Hematopoietic multipotent progenitor cell treated with erythropoietin and hydrocortisone succinate and interleukin-3 and kit ligand, for 8 days (in vitro differentiated cells): ENCODE measurements at regions not wholly inside any gene's neighbourhood (a gene's known extent, or its start where the extent isn't known, plus 50 kb on each side); places are given as distances from the start of the nearest gene placed in this dataset.

ENCODE experiments used
- DNase-seq: peaks from one replicate; pipeline ENCODE4 v3.0.0-alpha.2; 2015

DNA sequence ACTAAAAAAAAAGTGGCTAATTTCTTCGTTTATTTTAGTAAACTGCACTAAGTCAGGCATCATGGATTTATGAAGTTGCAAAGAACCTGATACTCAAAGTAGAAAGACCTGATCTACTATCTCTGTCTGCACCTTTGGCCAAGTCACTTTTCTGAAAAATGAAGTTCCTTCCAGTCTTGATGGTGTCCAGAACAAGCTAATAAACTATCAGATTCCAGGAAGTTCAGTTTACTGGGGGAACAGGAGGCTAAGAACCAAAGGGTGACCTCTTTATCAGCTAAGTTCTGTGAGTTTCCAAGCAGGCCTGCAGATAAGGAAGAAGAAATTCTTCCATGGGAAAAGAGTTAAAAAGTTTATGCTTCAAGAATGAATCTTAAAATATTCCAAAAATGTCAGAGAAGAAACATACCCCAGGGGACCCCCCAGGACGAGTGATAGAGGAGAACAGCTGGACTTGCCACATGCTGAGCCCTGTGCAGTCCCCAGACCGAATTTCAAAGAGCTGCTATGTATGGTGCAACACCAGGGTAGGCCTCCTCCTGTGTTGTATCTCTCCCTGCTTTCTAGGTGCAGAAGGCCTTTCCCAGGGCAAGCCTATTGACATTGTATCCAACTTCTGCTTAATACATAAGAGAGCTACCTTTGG lies 72.8 kb upstream of the FGGY start:
- DNase-seq, result no peak

DNA sequence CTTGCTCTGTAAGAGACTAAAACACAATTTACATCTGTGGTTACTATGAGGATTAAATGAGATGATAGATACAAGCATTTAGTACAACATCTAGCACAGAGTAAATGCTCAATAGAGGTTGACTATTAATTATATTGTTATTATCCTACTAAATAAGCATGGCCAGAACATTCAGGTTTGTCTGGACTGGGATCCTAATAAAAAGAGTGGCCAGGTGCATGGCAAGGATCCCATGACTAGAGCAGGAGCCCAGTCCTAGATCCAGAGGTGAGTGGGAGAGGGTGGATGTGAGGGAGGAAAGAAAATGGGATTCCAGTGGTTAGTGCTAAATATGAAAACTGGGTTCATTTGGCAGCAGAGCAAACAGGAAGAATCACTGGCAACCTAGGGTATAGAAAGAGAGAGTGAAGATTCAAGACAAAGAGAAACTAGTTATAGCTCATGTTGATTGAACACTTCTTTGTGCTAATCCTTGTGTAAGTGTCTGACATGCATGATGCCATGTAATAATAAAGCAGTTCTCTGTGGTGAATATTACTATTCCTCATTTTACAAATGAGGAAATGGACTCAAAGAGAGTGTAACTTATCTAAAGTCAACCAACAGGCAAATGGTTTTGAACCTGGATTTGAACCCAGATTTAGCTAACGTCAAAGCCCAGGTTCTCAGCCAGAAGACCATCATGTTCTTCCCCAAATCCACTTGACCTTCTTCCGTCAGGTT lies 71.1 kb upstream of the FGGY start:
- no peak for DNase-seq

DNA sequence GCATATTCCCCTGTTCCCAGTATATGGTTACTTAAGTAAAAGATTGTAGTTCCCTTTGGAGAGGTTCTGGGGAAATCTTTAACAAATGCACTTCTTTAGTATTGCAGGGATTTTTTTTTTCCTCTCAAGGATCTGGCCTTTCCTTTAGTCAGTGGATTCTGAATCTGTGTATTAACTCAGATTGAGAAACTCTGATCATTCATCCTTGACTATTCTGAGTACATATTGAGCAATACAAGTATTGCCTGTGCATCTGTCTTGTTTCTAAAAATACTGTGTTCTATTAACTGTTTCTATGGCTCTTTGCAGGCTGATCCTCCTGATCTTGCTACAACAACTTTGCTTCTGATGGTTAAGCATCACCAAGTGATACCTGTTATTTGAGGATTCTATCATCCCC lies 67.8 kb upstream of the FGGY start:
- DNase-seq, result no peak

DNA sequence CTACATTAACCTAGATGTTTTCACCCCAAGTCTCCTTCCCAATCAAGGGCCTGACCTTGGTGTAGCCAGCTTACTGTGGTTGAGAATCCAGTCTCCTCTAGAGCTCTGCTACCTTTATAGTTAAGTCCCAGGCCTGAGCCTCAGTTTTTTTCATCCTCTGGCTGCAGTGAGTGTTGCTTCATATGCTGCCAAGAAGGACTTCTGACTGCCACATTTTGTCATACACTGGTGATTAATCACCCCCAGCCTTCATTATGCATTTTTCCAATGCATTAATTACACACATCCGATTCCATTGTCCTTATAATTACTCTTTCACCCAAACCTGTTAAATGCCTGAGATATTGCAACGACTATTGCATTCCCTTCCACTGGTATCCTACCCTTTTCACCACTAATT lies 66.3 kb upstream of the FGGY start:
- no peak for DNase-seq

DNA sequence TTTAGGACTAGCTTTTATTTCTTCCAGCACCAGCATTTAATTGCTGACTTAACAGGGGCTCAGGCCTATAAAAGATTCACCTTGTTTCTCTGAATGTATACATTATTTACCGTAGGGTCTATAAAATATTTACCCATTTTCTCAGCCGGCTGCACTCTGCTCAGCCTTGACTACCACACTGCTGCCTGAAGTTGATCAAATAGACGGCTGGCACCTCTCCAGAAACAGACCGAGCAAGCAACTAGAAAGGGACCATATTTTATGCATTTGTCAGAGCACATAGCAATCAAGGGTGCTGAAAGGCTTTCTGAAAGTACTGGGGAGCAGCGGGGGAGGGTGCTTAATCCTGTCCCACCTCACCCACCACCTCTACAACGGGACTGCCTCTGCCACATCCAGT lies 64.7 kb upstream of the FGGY start:
- DNase-seq, result no peak

DNA sequence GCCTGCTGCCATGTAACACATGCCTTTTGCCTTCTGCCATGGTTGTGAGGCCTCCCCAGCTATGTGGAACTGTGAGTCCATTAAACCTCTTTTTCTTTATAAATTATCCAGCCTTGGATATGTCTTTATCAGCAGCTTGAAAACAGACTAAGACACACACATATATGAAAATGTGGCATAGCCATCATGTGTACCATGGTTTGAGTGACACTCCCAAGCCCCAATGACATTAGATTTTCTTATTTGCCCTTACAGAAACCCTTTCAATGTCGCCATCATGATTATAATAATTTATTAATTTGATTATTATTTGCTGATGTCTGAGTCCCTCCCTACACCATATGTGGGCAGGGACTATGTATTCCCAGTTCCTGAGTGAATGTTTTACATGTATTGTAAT lies 63.5 kb upstream of the FGGY start:
- no peak for DNase-seq

DNA sequence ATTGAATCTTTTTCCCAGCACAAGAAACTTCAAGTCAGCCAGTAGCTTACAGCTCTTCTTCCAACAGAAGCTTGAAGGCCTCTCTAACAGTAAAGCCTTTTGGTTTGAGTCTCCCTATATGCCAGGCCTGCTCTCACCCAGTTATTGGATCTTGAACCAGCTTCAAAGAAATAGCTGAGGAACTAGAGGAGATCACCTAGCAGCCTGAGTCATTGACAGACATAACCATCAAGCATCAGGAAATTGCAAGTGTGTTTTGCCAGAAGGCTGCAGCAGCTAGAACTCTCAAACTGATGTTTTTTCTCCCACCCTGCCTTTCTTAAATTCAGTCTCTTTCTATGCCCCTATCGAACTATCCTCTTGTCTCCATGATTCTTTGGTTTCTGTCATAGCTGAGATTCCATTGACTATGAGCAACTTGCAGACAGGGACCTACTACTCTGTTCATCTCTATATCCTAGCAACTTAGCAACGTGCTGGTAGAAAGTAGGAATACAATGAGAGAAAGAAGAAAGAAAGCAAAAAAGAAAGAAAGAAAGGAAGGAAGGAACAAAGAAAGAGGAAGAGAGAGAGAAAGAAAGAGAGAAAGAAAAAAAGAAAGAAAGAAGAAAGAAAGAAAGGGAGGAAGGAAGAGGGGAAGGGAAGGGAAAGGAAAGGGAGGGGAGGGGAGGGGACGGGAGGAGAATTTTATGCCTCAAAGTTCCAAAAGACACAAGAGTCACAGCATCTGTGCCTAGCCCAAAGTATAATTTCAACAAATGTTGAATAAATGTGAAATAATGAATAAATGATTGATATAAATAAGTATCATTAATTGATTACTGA lies 60.0 kb upstream of the FGGY start:
- DNase-seq, result no peak

DNA sequence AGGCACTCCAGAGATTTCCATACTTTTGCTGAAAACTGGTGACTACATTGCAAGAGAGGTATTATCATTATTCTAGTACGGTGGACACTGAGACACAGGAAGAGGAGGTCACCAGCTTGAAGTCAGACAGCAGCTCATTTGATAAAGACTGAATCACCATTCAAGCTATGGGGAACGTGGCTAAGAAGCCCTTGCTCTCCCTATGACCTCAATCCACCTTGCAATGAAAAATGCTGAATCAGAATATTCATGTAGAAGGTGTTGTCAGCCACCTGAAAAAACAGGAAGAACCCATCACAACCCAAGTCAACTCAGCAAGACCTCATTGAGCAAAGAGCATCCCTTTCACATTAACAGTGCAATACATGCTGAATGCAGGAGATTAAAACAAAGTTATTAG lies 59.0 kb upstream of the FGGY start:
- DNase-seq, result no peak

DNA sequence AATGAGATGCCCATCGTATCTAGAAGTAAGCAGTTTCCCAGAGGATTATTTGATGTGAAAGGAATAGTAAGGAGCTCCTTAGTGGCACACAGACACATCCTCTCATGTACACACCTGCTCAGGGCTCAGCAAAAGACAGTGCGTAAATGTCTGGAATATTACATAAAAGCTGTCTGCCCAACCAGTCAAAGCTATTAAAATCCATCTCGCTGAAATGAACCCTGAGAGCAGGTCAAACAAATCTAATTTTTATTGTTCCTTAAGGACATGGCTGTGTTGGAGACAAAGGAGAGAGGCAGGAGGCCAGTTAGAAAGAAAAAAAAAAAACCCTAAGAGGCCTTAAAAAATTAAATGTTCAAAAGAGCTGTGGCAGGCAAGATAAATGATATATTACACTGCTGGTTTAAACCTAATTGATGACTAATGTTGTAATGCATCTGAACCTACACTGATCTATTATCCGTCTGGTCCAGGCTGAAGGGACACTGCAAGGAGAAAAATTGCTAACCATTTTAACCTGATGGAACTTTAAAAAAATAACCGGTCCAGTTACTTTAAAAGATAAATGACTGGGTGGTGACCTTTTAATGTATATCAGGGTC lies 58.5 kb upstream of the FGGY start:
- no peak for DNase-seq

DNA sequence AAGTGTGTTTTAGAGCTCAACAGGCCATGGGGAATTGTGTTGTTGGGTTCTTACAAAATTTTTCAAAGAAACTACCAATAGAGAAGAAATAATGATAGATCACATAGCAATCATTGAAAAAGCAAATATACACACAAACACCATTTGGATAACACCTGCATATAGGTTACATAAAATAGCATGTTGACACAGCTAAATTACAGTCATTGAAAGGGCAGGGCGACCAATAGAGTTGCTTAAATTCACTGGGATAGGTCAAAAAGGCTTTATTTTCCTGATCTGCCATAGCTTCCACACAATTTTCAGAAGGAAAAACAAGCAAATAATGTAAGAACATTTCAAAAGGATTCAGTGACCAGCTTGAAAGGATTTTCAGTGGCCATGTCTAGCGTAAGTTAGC lies 57.9 kb upstream of the FGGY start:
- no peak for DNase-seq

DNA sequence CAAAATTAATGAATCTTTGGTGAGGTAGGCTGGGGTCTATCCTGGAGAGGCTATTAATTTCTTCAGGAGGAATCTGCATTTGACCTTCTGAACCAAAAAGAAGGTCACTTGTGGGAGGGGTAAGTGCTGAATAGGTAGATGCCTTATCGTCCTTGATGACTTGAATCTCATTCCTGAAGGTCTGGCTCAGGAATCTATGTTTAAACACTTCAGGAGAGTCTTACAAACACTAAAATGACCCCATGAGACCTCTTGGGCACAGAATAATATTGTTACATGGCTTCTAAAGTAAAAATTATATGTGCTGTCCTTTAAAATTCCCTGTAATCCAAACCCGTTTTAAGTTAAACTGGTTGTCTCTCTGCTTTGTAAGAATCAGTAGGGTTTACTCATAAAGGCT lies 55.0 kb upstream of the FGGY start:
- DNase-seq, result no peak

DNA sequence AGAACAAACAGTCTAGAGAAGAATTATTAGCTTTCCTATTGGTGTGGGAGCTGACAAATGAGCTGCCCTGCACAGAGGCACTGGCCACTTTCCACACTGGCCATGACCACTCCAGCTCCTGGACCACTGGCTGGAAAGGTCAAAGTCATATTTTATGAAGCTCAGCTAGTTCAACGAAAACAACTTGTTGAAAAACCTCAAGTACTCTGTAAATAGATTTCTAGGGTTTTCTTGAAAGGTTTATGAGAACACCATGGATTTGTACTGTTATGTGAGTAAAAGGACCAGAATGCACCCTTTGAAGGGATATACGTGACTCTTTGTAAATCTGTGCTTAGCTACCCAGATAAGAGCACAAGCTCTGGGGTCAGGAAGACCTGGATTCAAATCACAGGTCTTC lies 54.5 kb upstream of the FGGY start:
- no peak for DNase-seq

DNA sequence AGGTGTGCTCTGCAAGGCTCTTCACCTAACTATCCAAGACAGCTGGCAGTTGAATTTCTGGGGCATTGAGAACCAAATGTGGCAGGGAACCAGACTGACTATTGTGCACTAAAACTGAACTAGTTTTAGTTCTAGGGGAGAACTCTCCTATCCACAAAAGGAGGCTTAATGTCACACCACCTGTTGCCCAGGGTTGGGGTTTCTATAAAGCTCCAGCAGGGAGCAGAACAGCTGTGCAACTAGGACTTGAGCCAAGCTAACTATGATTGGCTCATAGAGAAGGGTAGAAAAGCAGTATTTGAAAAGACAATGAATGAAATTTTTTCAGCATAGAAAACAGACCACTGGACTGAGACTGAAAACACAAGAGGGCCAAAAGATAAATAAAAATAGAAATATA lies 53.3 kb upstream of the FGGY start:
- no peak for DNase-seq

DNA sequence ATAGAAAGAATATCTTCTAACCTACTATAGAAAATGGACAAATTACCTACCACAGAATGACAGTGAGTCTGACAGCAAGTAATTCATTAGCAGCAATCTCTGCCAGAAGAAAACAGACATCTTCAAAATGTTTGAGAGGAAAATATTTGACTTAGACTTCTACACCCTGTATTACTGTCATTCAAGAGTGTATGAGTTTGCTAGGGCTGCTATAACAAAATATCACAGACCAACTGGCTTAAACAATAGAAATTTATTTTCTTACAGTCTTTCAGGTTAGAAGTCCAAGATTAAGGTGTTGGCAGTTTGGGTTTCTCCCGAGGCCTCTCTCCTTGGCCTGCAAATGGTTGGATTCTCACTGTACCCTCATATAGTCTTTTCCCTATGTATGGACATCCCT lies 52.9 kb upstream of the FGGY start:
- no peak for DNase-seq

DNA sequence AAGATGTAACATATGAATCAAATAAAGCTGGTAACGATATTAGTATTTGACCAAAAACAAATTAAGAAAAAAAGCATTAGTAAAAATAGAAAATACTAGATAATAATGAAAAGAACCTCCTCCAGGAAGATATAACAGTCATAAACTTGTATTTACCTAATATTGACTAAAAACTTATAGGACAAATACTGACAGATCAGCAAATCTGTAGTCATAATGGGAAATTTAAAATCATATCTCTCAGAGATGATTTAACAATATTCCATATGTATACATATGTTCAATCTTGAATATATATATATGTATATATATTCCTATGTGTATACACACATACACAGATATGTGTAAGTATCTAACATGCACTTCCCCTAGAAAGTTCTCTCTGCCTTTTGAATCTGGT lies 52.0 kb upstream of the FGGY start:
- no peak for DNase-seq
